CD4-positive, alpha-beta T cell (primary cell): ENCODE measurements at regions not wholly inside any gene's neighbourhood (a gene's known extent, or its start where the extent isn't known, plus 50 kb on each side); places are given as distances from the start of the nearest gene placed in this dataset.

Experiments used
- ATAC-seq: fragments of 200-7000 bp; cut with Tn5 transposase; one replicate; pipeline ENCODE4 v1.10.0; 2022; ENCODE audit warnings: mild to moderate bottlenecking; ENCODE audit not compliant: poor library complexity
- CTCF ChIA-PET: fragments of 350-600 bp; sonication (Branson Sonifier 250); formaldehyde crosslinking; loops from one replicate; lab custom pipeline; 2021; ENCODE audit warnings: antibody characterized with exemption, inconsistent platforms; lab: Charles Lee
- POLR2A ChIA-PET: fragments of 350-600 bp; sonication (Branson Sonifier 250); formaldehyde crosslinking; loops from one replicate; lab custom pipeline; 2021; ENCODE audit warnings: antibody characterized with exemption, inconsistent platforms; lab: Charles Lee
- DNase-seq, 14 experiments: peaks; one replicate each; pipeline ENCODE4 v3.0.0-alpha.2; 2013 to 2020; ENCODE audit warnings: mixed read lengths in 2 of 14
- H3K27ac ChIP-seq, 2 donors: one replicate each; pipeline versions ENCODE4 v1.5.1 to v1.7.0; 2013; ENCODE audit warnings: low read length in 2 of 2, low read depth in 1 of 2, mild to moderate bottlenecking in 1 of 2
- H3K27me3 ChIP-seq, 2 experiments: 1 replicate in 1 of 2; 2 replicates in 1 of 2; pipeline versions ENCODE4 v1.6.1 to v1.7.0; 2013; ENCODE audit warnings: low read length in 2 of 2, control low read depth in 1 of 2, mild to moderate bottlenecking in 1 of 2, moderate library complexity in 1 of 2; ENCODE audit not compliant: insufficient read depth in 2 of 2, control insufficient read depth in 1 of 2
- H3K36me3 ChIP-seq: one replicate; pipeline ENCODE4 v1.6.1; 2013; ENCODE audit warnings: low read length, control low read depth; ENCODE audit not compliant: insufficient read depth
- H3K4me1 ChIP-seq: one replicate; pipeline ENCODE4 v1.6.1; 2013; ENCODE audit warnings: low read length, control low read depth; ENCODE audit not compliant: insufficient read depth
- H3K4me3 ChIP-seq: one replicate; pipeline ENCODE4 v1.5.1; 2013; ENCODE audit warnings: mild to moderate bottlenecking, low read length, moderate library complexity
- H3K9me3 ChIP-seq, 2 experiments: 1 replicate in 1 of 2; 2 replicates in 1 of 2; pipeline versions ENCODE4 v1.6.1 to v1.7.0; 2013; ENCODE audit warnings: low read length in 2 of 2, mild to moderate bottlenecking in 2 of 2, control low read depth in 1 of 2, moderate library complexity in 1 of 2; ENCODE audit not compliant: control insufficient read depth in 1 of 2, insufficient read depth in 1 of 2
- H3K27ac Mint-ChIP-seq: one replicate; pipeline ENCODE4 v1.8.0; 2020; ENCODE audit warnings: mixed read lengths
- H3K27me3 Mint-ChIP-seq: one replicate; pipeline ENCODE4 v1.8.0; 2021; ENCODE audit warnings: mixed read lengths
- H3K36me3 Mint-ChIP-seq: one replicate; pipeline ENCODE4 v1.8.0; 2021; ENCODE audit warnings: low read depth, mixed read lengths
- H3K4me1 Mint-ChIP-seq: one replicate; pipeline ENCODE4 v1.8.0; 2021; ENCODE audit warnings: low read depth, mixed read lengths
- H3K4me3 Mint-ChIP-seq: one replicate; pipeline ENCODE4 v1.8.0; 2020; ENCODE audit warnings: mild to moderate bottlenecking, mixed read lengths
- H3K9me3 Mint-ChIP-seq: one replicate; pipeline ENCODE4 v1.8.0; 2020; ENCODE audit warnings: mixed read lengths
- intact Hi-C, 2 experiments: fragments of 100-400 bp; cut with DNase I in 1 of 2; cut with micrococcal nuclease in 1 of 2; formaldehyde crosslinking; loops; one replicate each; pipeline versions ENCODE4 v1.15.1 to v1.9.0; 2023 to 2025; cut with DNase I, micrococcal nuclease
- TF ChIP-seq, protein P1 (sequence below): fragments of 200-600 bp; IDR thresholded peaks from one replicate; pipeline ENCODE4 v1.8.0; 2022; ENCODE audit warnings: antibody characterized with exemption, mild to moderate bottlenecking

- H3K9me3 Mint-ChIP-seq, result peaks cover 2% of the 10 kb centered on the region
- Histone ChIP-seq H3K9me3 (peaks cover 0 to 8% of the 10 kb centered on the region in 2 experiments), H3K36me3 (no peaks in the 10 kb centered on the region), H3K4me3 (no peak overlapping the region), H3K27ac (no peak overlapping the region), H3K4me1 (no peaks in the 10 kb centered on the region), H3K27me3 (no peaks in the 10 kb centered on the region)
- no peaks in the 10 kb centered on the region for H3K36me3 Mint-ChIP-seq
- CTCF ChIA-PET, result no interaction called here
- no peak for DNase-seq
- POLR2A ChIA-PET, result no interaction called here
- TF ChIP-seq, protein P1, sequence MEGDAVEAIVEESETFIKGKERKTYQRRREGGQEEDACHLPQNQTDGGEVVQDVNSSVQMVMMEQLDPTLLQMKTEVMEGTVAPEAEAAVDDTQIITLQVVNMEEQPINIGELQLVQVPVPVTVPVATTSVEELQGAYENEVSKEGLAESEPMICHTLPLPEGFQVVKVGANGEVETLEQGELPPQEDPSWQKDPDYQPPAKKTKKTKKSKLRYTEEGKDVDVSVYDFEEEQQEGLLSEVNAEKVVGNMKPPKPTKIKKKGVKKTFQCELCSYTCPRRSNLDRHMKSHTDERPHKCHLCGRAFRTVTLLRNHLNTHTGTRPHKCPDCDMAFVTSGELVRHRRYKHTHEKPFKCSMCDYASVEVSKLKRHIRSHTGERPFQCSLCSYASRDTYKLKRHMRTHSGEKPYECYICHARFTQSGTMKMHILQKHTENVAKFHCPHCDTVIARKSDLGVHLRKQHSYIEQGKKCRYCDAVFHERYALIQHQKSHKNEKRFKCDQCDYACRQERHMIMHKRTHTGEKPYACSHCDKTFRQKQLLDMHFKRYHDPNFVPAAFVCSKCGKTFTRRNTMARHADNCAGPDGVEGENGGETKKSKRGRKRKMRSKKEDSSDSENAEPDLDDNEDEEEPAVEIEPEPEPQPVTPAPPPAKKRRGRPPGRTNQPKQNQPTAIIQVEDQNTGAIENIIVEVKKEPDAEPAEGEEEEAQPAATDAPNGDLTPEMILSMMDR, result no peak
- no peak for ATAC-seq
- no peak overlapping the region for H3K4me3 Mint-ChIP-seq
- intact Hi-C loops, result no loop called here
- no peak overlapping the region for H3K27ac Mint-ChIP-seq
- H3K4me1 Mint-ChIP-seq, result no peaks in the 10 kb centered on the region
- no peaks in the 10 kb centered on the region for H3K27me3 Mint-ChIP-seq
Observed at GRCh38 chr10:126744571-126744970, 74.1 kb upstream of the C10orf90 start.

GRCh38 chr10:126749015-126749655 is 78.6 kb upstream of the C10orf90 start:
- Histone ChIP-seq H3K9me3 (peaks cover 0 to 8% of the 10 kb centered on the region in 2 experiments), H3K4me1 (no peaks in the 10 kb centered on the region), H3K4me3 (no peak overlapping the region), H3K36me3 (no peaks in the 10 kb centered on the region), H3K27me3 (no peaks in the 10 kb centered on the region), H3K27ac (no peak overlapping the region)
- no peak for ATAC-seq
- H3K4me3 Mint-ChIP-seq, result no peak overlapping the region
- intact Hi-C loops, result loop anchor here (2.0 to 5.0 kb wide), 2 partner anchors 766 to 882 kb away; no protein-coding TSS in a partner anchor
- DNase-seq, result peak in 11 of 14 experiments; percentile 1 to 56 (median 9)
- POLR2A ChIA-PET, result no interaction called here
- no peak overlapping the region for H3K27ac Mint-ChIP-seq
- CTCF ChIA-PET, result no interaction called here
- no peaks in the 10 kb centered on the region for H3K27me3 Mint-ChIP-seq
- H3K4me1 Mint-ChIP-seq, result no peaks in the 10 kb centered on the region
- no peaks in the 10 kb centered on the region for H3K9me3 Mint-ChIP-seq
- TF ChIP-seq, protein P1, result peak; percentile 19
- H3K36me3 Mint-ChIP-seq, result no peaks in the 10 kb centered on the region

GRCh38 chr10:126754966-126755365 is 84.5 kb upstream of the C10orf90 start:
- TF ChIP-seq, protein P1, result no peak
- no peak overlapping the region for H3K4me3 Mint-ChIP-seq
- H3K27ac Mint-ChIP-seq, result no peak overlapping the region
- POLR2A ChIA-PET, result no interaction called here
- no peaks in the 10 kb centered on the region for H3K36me3 ChIP-seq
- no peaks in the 10 kb centered on the region for H3K4me1 Mint-ChIP-seq
- no peaks in the 10 kb centered on the region for H3K36me3 Mint-ChIP-seq
- no peak overlapping the region for H3K27ac ChIP-seq
- no peaks in the 10 kb centered on the region for H3K4me1 ChIP-seq
- no peaks in the 10 kb centered on the region for H3K9me3 Mint-ChIP-seq
- CTCF ChIA-PET, result no interaction called here
- intact Hi-C loops, result loop anchor here in 1 of 2 experiments (10.0 kb wide), 1 partner anchor 60 kb away; no protein-coding TSS in a partner anchor
- H3K27me3 ChIP-seq, result no peaks in the 10 kb centered on the region
- H3K9me3 ChIP-seq, result no peaks in the 10 kb centered on the region
- ATAC-seq (no peak), DNase-seq (no peak)
- H3K4me3 ChIP-seq, result no peak overlapping the region
- H3K27me3 Mint-ChIP-seq, result peaks cover 5% of the 10 kb centered on the region
